Fibroblast of lung (primary cell): ENCODE measurements at regions not wholly inside any gene's neighbourhood (a gene's known extent, or its start where the extent isn't known, plus 50 kb on each side); places are given as distances from the start of the nearest gene placed in this dataset.

ENCODE experiments used
- DNase-seq, 2 donors: peaks; one replicate each; pipeline versions ENCODE4 v3.0.0 to v3.0.0-alpha.2; 2010; ENCODE audit warnings: low read depth in 2 of 2
- H2AFZ ChIP-seq: 2 replicates; pipeline ENCODE4 v1.5.1; 2012; ENCODE audit warnings: low read length, control low read depth, inconsistent platforms
- H3K27ac ChIP-seq: 2 replicates; pipeline ENCODE4 v1.5.1; 2011; ENCODE audit warnings: low read length, control low read depth; ENCODE audit not compliant: insufficient read depth
- H3K27me3 ChIP-seq: 2 replicates; pipeline ENCODE4 v1.5.1; 2011; ENCODE audit warnings: mild to moderate bottlenecking, low read length; ENCODE audit not compliant: control insufficient read depth, insufficient read depth
- H3K36me3 ChIP-seq: 2 replicates; pipeline ENCODE4 v1.5.1; 2011; ENCODE audit warnings: low read length; ENCODE audit not compliant: control insufficient read depth, insufficient read depth
- H3K4me1 ChIP-seq: 2 replicates; pipeline ENCODE4 v1.5.1; 2011; ENCODE audit warnings: low read length; ENCODE audit not compliant: control insufficient read depth, insufficient read depth; ENCODE audit errors: extremely low read depth
- H3K4me2 ChIP-seq: 2 replicates; pipeline ENCODE4 v1.5.1; 2011; ENCODE audit warnings: low read length, control low read depth; ENCODE audit not compliant: insufficient read depth; ENCODE audit errors: extremely low read depth
- H3K4me3 ChIP-seq, 4 experiments: fragments of 200-600 bp in 1 of 4; sonication (generic) in 1 of 4; replicated peaks in 1 of 4; 2 replicates each; pipeline ENCODE4 v1.5.1; 2011 to 2016; ENCODE audit warnings: low read length in 4 of 4, low read depth in 3 of 4, mild to moderate bottlenecking in 3 of 4, control low read depth in 2 of 4, inconsistent platforms in 1 of 4, mixed read lengths in 1 of 4; ENCODE audit not compliant: insufficient read depth in 1 of 4; ENCODE audit errors: control extremely low read depth in 1 of 4
- H3K79me2 ChIP-seq: 2 replicates; pipeline ENCODE4 v1.5.1; 2012; ENCODE audit warnings: mild to moderate bottlenecking, low read length, inconsistent platforms; ENCODE audit not compliant: control insufficient read depth, insufficient read depth
- H3K9ac ChIP-seq: 2 replicates; pipeline ENCODE4 v1.5.1; 2011; ENCODE audit warnings: mild to moderate bottlenecking, low read length, control low read depth; ENCODE audit not compliant: insufficient read depth
- H3K9me3 ChIP-seq: 2 replicates; pipeline ENCODE4 v1.5.1; 2012; ENCODE audit warnings: low read depth, low read length; ENCODE audit not compliant: control insufficient read depth, insufficient read depth
- H4K20me1 ChIP-seq: 2 replicates; pipeline ENCODE4 v1.5.1; 2011; ENCODE audit warnings: low read length; ENCODE audit not compliant: control insufficient read depth, insufficient read depth; ENCODE audit errors: extremely low read depth
- EZH2 ChIP-seq: IDR thresholded peaks from 2 replicates; pipeline ENCODE4 v1.5.1; 2012; ENCODE audit warnings: low read length, control low read depth, mild to moderate bottlenecking; ENCODE audit errors: missing control alignments
- TF ChIP-seq, protein P1 (sequence below), 2 donors: IDR thresholded peaks in 1 of 2; conservative IDR thresholded peaks in 1 of 2; 1 replicate in 1 of 2; 2 replicates in 1 of 2; pipeline ENCODE4 v1.5.1; 2011 to 2012; ENCODE audit warnings: low read length in 2 of 2, control low read depth in 1 of 2, inconsistent platforms in 1 of 2, low read depth in 1 of 2, mild to moderate bottlenecking in 1 of 2

- Histone ChIP-seq H3K4me3 (no peak overlapping the region), H3K9me3 (no peaks in the 10 kb centered on the region), H3K27me3 (peaks cover 4% of the 10 kb centered on the region), H3K36me3 (no peaks in the 10 kb centered on the region), H3K9ac (no peak overlapping the region), H3K27ac (no peak overlapping the region), H4K20me1 (no peaks in the 10 kb centered on the region), H2AFZ (no peak overlapping the region), H3K4me1 (no peaks in the 10 kb centered on the region), H3K4me2 (no peak overlapping the region), H3K79me2 (no peaks in the 10 kb centered on the region)
- no peak for DNase-seq
- TF ChIP-seq EZH2: no peak
- TF ChIP-seq, protein P1, sequence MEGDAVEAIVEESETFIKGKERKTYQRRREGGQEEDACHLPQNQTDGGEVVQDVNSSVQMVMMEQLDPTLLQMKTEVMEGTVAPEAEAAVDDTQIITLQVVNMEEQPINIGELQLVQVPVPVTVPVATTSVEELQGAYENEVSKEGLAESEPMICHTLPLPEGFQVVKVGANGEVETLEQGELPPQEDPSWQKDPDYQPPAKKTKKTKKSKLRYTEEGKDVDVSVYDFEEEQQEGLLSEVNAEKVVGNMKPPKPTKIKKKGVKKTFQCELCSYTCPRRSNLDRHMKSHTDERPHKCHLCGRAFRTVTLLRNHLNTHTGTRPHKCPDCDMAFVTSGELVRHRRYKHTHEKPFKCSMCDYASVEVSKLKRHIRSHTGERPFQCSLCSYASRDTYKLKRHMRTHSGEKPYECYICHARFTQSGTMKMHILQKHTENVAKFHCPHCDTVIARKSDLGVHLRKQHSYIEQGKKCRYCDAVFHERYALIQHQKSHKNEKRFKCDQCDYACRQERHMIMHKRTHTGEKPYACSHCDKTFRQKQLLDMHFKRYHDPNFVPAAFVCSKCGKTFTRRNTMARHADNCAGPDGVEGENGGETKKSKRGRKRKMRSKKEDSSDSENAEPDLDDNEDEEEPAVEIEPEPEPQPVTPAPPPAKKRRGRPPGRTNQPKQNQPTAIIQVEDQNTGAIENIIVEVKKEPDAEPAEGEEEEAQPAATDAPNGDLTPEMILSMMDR (conservative IDR thresholded peaks at IDR 0.05 in 1 of 2, IDR thresholded peaks at IDR 0.05 in 1 of 2; ENCODE audit: low read depth in 1 of 2, low read length in 2 of 2): no peak
Observed at GRCh38 chr2:206219957-206220356, 54.5 kb upstream of the ZDBF2 start.

- no peaks in the 10 kb centered on the region for H3K4me1 ChIP-seq
- no peaks in the 10 kb centered on the region for H4K20me1 ChIP-seq
- H3K27ac ChIP-seq: no peak overlapping the region
- no peak overlapping the region for H3K4me2 ChIP-seq
- TF ChIP-seq, protein P1 (conservative IDR thresholded peaks at IDR 0.05 in 1 of 2, IDR thresholded peaks at IDR 0.05 in 1 of 2; ENCODE audit: low read depth in 1 of 2, low read length in 2 of 2): no peak
- no peak for TF ChIP-seq EZH2
- H3K4me3 ChIP-seq: no peak overlapping the region
- no peaks in the 10 kb centered on the region for H3K79me2 ChIP-seq
- no peaks in the 10 kb centered on the region for H3K9me3 ChIP-seq
- no peak for DNase-seq
- H3K27me3 ChIP-seq: peaks cover 4% of the 10 kb centered on the region
- H3K36me3 ChIP-seq: no peaks in the 10 kb centered on the region
- no peak overlapping the region for H2AFZ ChIP-seq
- no peak overlapping the region for H3K9ac ChIP-seq
Observed at GRCh38 chr2:206220997-206221396, 53.5 kb upstream of the ZDBF2 start.
